NB4 (cell line): ENCODE measurements at regions not wholly inside any gene's neighbourhood (a gene's known extent, or its start where the extent isn't known, plus 50 kb on each side); places are given as distances from the start of the nearest gene placed in this dataset.

Experiments used
- CTCF ChIP-seq: IDR thresholded peaks from one replicate; pipeline ENCODE4 v1.5.1; 2012; ENCODE audit warnings: low read depth, low read length
- MAX ChIP-seq: IDR thresholded peaks from 2 replicates; pipeline ENCODE4 v1.6.1; 2011; ENCODE audit warnings: low read depth, low read length
- POLR2A ChIP-seq: IDR thresholded peaks from 2 replicates; pipeline ENCODE4 v1.6.1; 2011; ENCODE audit warnings: mild to moderate bottlenecking; ENCODE audit not compliant: insufficient read length; ENCODE audit errors: extremely low read depth

DNA sequence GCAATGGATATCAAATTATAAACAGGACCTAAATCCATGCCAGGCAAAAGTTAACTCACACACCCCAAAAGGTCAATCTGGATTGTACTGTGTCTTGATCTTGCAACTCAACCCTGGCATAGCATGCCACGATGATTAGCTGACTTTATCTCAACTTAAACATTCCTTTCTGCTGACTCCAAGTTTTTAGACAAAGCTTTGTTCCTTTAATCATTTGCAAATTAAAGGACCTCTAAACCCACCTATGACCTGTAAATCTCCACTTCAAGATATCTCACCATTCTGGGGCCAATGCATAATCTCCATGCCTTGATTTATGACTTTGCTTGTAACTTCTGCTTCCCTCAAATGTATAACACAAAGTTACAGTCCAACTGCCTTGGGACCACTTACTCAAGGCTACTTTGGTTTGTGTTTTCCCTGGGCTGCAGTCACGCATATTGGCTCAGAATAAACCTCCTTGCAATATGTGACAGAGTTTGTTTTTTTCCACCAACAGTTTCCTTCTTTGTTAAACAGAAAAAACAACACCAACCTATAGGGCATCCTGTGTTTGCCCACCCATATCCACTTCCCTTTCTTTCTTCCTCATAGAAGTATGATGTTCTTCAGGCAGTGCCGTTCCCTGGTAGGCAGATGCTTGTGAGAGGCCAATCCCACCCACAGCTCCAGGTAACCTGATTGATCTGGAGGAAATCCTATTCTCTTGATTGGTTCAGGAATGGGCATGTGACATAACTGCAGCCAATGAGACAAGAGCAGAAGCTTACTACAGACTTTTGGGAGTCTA is 390.6 kb upstream of the ERCC4 start:
- no peak for TF ChIP-seq POLR2A
- no peak for TF ChIP-seq CTCF
- no peak for TF ChIP-seq MAX
